ENCODE measurements at regions not wholly inside any gene's neighbourhood (a gene's known extent, or its start where the extent isn't known, plus 50 kb on each side); places are given as distances from the start of the nearest gene placed in this dataset.

GRCh38 chr4:123286903-123287466, 109.6 kb upstream of the SPRY1 start:
- DNase-seq: no peak

DNA sequence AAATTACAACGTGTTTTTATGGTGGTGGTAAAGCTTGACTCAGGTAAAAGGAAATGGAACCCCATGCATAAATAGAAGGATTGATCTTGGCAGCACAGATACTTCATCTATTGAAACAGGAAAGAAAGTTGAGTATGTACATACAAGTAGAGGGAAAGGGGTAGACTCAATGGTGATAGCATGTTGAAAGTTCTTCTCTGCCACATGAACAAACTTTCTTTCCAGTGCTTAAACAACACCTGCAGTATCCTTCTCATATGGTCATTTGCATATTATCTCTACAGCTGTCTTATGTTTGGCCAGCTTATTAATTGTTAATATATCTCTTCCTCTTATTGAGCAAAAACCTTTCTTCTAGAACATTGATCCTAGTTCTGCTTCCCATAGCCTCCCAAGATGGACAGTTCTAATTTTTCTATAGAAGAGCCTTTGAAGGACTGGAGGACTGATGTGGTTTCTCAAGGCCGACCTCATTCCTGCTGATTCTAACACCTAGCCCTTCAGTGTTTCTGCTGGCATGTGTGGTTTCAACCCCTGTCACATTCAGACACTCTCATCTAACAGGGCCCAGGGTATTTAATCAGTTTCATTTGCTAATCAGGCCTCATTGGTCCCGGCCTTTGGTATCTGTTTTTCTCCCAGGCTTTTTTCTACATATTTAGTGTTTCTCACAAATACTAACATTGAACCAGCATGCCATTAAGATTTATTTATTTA, 108.1 kb upstream of the SPRY1 start:
- no peak for DNase-seq

GRCh38 chr4:123291329-123291728, 105.3 kb upstream of the SPRY1 start:
- DNase-seq: no peak

DNA sequence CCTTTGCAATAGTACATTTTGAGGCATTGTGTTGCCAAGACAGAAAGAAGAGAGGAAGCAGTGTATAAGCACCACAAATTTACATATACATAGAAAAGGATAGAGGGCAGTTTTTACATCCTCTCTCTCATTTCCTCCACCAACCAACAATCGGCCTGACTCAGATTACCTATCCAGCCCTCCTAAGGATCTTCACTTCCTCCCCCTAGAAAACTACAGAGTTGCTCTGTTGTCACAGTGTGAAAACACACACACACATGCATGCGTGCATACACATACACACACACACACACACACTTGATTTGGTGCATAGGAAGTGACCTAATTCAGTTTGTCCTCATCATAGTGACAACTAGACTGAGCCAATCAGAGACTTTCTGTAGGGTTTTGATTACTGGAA, 98.8 kb upstream of the SPRY1 start:
- no peak for DNase-seq

DNA sequence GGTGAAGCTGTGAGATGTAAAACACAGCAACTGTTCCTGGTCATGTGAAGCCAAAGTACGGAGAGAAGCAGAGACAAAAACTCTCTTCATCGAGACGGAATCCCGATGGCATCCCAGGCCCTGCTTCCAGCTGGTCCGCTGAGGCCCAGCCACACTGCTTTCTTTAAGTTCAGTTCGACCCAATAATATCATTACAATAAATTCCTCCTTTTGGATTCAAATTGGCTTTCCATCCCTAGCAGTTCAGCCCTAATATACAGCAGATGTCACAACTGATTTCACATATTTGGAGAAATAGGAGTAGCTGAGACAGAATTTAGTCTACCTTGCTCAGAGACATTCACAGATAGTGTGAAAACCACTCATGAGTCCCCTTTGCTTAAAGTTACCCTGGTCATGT, 98.3 kb upstream of the SPRY1 start:
- no peak for DNase-seq

DNA sequence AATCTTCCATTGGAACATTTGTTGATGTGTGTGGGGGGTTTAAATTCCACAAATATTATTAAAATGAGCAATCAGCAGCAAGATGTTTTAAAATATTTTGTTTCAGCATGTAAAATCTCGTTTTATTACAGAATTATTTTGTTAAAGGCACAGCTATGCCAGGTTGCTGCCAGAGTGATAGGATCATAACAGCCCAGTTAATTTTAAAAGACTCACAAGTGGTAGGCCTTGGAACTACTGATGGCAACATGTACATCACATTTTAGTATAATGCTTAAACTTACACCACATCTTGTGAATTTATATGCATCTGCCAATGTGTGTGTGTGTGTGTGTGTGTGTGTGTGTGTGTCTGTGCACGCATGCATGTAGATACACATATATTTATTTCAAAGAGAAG, 97.8 kb upstream of the SPRY1 start:
- no peak for DNase-seq

DNA sequence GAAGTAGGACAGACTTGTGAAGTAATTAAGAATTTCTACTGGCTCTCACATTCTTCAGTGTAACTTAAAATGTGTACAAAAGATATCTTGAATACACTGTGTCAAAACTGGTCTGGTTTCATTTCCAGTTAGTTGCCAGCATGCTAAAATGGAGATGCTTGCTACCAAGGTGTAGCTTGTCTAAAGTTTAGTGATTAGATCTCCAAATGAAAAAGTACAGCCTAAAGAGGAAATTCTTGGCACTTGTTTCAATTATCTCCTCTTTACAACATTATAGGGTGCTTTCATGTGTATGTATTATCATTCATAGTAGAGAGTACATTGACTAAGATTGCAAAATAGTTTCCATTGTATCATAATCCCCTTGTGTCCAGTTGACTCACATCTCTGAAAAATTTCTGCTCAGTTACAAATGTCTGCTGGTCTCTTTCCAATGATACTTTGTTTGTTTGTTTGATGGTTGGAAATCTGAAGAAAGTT, 97.3 kb upstream of the SPRY1 start:
- no peak for DNase-seq

DNA sequence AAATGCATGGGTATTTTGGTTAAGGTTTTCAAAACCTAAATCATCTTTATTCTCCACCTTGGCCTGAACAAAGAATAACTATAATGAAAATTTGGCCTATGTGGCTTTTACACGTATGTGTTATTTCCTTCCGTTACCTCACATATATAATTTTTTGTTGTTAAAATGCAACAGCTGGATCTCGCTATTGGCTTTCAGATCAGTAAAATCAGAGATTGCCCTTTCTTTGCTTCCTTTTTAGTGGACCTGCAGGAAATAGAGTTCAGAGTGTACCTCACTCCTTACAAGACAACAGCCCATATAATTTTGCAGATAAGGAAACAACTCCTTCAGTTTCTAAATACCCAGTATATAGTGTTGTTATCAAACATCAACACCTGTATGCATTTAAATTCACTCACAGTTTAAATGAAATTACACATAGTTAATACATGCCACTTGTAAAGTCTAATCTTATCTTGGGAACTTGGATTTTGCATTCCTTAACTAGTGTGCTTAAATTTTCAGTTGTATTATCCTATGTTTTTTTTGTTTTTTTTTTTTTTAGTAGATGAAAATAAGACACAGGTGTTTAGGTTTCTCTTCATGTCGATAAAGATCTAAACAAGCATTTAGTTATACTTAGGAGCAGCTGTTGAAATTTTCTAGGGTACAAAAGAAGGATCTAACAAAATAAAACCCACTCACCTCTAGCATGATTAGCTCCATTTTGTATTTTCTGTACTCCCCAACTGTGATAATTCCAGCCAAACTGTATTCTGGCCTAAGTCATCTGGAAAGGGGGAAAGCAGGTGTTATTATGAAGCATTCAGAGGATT, 96.2 kb upstream of the SPRY1 start:
- DNase-seq: no peak

DNA sequence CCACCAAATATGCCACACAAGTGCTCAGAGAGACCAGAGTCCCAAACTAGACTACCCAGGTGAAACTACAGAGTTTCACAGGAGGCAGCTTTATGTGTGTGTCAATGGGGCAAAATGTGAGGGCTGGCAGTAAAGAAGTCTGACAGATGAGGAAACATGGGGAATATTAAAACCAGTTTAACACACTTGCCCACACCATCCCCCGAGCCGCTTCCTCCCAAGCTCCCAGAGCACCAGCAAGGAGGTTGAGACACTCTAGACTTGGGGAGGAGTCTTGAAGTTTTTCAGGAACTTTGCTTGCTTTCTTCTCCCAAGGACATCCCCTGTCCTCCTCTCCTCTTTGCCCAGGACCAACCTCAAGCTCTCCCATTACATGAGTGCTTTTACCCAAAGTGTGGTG, 94.7 kb upstream of the SPRY1 start:
- DNase-seq: no peak

DNA sequence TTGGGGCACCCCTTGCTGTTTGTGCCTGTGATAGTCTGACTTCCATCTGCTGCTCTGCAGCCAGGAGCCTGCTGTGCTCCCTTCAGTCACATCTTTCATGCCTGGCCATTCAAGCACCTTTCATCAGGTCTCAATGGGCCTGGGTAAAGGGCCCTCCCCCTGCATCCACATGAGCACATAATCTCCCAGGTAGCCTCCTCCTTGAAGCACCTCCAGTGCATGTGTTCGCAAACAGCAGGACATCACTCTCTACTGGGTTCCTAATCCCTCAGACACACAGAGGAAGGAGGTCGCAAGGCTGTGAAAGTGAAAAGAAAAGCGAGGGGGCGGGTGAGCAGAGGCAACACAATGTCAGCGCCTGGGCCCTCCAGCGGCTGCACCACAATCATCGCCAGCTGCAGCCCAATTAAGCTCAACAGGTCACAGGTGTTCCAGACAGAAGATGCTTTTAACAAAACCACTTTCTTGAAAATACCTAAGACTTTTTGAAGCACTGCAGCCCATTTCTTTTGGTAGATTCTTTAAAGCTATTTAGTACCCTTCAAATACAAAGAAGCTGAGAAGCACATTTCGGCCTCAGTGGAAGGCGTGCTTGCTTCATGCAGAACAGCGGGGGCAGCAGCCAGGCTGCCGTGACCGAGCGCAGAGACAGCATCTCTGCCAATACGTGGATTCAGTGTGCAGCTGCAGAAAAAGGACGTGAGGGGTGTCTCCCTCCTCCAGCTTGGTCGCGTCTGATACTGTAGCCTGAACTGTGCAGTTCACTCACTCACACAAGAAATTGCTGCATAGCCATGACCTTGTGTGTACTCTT, 92.2 kb upstream of the SPRY1 start:
- DNase-seq: no peak

GRCh38 chr4:123305736-123306135, 90.9 kb upstream of the SPRY1 start:
- DNase-seq: no peak

- no peak for DNase-seq
Measured at GRCh38 chr4:123306769-123307168, 89.8 kb upstream of the SPRY1 start.

GRCh38 chr4:123308667-123309066, 87.9 kb upstream of the SPRY1 start:
- DNase-seq: no peak

DNA sequence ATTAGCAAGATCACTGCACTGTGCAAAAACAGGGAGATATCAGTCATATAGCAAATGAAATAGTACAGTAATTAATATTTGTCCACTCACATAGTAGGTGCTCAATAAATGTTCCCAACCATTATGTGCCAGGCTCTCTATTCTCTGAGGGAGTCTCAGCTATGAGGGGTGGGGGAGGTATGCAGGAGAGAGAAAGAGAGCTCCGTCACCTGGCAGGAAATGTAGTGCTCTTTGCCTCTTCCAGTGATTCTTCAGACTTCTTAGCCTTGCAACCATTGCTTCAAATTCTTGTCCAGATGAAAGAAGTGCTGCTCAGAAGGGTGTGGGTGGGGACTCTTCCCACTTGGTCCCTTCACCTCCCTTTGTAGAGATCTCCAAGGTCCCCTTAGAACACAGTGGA, 84.5 kb upstream of the SPRY1 start:
- DNase-seq: no peak

DNA sequence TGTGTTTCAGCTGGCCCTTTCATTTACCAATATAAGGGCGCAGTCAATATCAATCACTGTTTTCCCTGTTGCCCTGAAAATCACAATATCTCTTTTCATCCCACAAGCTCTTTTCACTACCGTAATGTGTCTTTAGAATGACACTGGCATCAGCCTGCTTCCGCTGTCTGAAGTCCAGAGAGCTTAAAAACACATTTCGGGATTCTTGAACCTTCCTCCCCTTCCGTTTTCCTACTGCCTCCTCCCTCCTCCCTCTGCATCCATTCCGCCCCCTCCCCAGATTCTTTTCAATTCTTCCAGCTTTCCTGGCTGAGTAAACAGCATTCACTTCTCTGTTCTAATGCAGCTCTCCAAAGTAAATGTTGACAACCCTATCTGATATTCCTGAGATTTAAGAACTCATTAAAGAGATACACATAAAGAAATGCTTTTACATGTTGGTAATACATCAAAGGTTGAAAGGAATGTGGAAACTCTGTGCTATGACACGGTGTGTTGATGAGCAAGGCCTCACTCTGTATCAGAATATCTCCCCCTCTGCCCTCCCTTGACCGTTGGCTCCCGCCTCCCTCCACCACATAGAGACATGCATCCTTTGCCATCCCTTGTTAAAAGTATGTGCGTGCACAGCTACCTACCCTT, 83.5 kb upstream of the SPRY1 start:
- DNase-seq: no peak

- DNase-seq: no peak
Measured at GRCh38 chr4:123315617-123316016, 81.0 kb upstream of the SPRY1 start.

DNA sequence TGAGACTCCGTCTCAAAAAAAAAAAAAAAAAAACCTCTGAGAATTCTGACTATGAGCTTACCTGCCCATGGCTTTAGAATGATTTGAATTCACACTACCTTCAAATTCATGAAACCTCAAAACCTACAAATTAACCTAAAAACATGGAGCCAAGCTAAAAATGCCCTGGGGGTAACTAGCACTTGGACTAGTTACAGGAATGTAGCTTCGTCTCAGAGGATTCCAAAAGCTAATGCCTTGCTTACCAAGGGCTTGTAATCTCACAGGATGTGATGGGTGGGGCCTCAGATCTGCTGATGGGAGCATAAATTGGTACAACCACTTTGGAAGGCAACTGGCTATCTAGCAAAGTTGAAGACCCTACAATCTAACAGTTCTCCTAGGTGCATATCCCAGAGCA, 79.4 kb upstream of the SPRY1 start:
- DNase-seq: no peak

DNA sequence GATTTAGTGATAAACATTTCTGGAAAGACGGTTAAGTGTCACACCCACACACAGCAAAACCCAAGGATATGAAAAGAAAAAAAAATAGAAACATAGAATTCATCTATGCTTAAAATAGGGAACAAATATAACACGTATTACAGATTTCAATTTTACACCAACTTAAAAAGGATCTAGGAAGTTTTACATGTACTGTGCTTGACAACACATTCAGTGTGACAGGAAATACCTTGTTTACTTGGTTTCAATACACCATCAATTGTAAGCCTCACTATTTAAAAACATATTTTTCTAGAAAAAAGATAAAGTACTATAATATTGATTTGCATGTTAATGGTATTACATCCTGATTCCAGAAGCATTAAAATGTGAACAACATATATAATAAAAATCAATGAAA, 77.0 kb upstream of the SPRY1 start:
- DNase-seq: no peak

GRCh38 chr4:123323998-123324397, 72.6 kb upstream of the SPRY1 start:
- DNase-seq: no peak

DNA sequence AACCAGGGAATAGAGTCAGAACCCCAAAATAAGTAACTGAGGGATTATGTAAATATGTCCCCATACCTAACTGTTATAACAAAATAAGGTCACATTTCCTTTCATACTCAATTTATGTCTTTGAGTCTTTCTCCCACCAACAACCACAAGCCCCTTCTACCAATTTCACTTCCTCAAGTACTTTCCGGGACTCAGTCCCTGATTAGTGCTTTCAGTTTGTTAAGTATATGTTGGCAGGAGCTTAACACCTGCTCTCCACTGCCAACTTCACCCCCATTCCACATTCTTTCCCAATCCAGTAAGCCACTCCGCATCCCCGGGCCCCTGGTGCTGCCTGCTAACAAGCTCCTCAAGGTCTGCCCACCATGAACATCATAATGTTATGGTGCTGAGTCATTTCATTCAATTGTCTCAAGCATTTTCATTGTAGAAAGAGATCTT, 71.3 kb upstream of the SPRY1 start:
- no peak for DNase-seq

DNA sequence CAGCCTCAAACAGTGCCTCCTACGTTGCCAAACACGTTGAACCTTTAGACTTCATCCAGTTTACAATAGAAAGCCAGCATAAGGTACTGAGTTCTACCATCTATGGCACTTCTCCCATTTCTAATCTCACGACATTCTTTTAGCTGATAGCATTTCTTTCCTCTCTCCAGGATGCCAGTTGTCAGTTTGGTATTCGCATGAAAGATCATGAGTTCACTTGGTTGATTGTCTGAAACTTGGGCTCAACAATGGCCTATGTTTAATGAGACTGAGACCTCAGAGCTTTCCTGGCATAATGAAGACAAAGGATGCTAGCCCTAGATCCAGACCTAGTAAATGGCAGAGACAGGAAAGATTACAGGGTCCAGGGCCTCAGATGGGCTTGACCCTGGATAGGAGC, 69.2 kb upstream of the SPRY1 start:
- DNase-seq: no peak

DNA sequence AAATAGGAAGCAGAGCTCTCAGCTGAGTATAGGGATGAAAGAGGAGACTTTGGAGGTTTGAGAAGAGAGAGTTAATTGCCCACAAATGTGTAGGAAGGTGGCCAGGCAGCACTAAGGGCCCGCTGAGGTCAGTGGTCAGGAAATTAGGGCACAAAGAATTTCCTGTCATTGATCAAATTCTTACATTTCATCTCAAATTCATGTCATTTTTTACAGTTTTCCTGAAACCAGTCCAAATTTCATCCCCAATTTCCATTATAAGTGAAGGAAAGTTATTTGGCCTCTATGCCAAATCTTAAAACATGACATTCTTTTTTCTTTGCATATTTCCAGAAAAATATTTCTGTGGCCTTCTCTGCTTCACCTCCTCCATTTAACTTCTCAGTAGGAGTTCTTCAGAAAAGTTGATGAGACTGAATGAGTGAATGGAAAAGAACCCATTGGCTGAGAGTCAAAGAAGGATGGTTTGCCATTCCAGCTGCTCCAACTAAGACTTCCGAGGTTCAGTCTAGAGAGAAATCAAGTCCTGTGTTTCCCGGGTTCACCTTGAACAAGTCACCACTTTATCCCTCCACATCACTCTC, 68.7 kb upstream of the SPRY1 start:
- DNase-seq: no peak
